ENCODE measurements at regions not wholly inside any gene's neighbourhood (a gene's known extent, or its start where the extent isn't known, plus 50 kb on each side); places are given as distances from the start of the nearest gene placed in this dataset.

- TF ChIP-seq, protein P1, sequence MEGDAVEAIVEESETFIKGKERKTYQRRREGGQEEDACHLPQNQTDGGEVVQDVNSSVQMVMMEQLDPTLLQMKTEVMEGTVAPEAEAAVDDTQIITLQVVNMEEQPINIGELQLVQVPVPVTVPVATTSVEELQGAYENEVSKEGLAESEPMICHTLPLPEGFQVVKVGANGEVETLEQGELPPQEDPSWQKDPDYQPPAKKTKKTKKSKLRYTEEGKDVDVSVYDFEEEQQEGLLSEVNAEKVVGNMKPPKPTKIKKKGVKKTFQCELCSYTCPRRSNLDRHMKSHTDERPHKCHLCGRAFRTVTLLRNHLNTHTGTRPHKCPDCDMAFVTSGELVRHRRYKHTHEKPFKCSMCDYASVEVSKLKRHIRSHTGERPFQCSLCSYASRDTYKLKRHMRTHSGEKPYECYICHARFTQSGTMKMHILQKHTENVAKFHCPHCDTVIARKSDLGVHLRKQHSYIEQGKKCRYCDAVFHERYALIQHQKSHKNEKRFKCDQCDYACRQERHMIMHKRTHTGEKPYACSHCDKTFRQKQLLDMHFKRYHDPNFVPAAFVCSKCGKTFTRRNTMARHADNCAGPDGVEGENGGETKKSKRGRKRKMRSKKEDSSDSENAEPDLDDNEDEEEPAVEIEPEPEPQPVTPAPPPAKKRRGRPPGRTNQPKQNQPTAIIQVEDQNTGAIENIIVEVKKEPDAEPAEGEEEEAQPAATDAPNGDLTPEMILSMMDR (IDR thresholded peaks at IDR 0.05; ENCODE audit: control extremely low read depth in 1 of 3, insufficient read depth in 1 of 3, low read depth in 1 of 3, low read length in 3 of 3) = no peak
- no peak for TF ChIP-seq MAX (IDR thresholded peaks at IDR 0.05)
These were observed 60.9 kb upstream of the IBSP start for GRCh38 chr4:87738483-87738882.

Measured in H1 (cell line).